GM21367 (cell line): ENCODE measurements at regions not wholly inside any gene's neighbourhood (a gene's known extent, or its start where the extent isn't known, plus 50 kb on each side); places are given as distances from the start of the nearest gene placed in this dataset.

Experiments used
- ATAC-seq: cut with Tn5 transposase; IDR thresholded peaks from one replicate; pipeline ENCODE4 v1.9.1; 2021; ENCODE audit not compliant: unreplicated experiment

DNA sequence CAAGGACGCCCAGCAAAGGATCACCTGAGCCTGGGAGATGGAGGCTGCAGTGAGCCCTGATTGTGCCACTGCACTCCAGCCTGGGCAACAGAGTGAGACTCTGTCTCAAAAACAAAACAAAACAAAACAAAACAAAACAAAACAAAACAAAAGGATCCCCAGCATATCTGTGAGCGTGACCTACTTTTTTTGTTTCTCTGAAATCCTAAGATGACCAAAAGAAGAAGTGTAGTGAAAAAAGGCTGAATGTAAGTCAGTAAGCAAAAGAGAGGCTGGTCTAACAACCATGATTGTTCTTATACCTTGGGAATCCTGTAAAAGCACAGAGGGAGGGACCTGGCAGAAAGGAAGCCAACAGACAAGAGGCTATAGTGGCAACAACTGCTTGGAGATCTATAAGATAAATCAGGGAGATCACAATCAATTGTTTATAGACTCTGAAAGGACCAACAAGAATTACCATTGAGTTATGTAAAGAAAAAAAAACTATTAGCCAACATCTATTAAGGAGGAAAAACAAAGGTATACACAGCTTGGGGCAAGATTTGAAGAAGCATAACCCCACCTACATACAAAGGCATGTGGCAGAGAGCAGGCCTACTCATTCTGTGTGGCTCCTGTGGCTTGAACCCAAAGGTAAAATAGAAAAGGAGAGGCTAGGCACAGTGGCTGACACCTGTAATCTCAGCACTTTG lies 255.2 kb upstream of the KLF14 start:
- ATAC-seq: no peak

DNA sequence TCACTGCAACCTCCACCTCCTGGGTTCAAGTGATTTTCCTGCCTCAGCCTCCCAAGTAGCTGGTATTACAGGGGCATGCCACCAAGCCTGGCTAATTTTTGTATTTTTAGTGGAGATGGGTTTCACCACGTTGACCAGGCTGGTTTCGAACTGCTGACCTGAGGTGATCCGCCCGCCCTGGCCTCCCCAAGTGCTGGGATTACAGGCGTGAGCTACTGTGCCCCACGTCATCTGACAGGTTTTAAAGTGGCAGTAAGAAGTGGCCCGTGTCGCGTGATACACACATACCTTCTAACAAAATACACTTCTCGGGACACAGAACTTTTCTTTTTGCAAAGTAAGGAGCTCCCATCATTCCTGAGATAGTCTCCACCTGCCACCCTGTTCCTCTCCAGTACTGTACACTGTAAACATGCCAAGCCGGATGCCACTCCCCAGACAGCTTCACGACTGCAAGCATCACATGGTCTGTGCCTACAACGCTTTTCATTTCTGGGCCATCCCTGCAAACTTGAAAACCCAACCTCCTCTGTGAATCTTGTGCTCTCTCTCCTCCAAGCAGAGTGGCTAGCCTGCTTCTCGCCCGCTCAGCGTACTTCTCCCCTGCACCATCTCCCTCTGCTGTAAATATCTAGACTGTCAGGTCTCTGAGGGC lies 256.3 kb upstream of the KLF14 start:
- no peak for ATAC-seq

DNA sequence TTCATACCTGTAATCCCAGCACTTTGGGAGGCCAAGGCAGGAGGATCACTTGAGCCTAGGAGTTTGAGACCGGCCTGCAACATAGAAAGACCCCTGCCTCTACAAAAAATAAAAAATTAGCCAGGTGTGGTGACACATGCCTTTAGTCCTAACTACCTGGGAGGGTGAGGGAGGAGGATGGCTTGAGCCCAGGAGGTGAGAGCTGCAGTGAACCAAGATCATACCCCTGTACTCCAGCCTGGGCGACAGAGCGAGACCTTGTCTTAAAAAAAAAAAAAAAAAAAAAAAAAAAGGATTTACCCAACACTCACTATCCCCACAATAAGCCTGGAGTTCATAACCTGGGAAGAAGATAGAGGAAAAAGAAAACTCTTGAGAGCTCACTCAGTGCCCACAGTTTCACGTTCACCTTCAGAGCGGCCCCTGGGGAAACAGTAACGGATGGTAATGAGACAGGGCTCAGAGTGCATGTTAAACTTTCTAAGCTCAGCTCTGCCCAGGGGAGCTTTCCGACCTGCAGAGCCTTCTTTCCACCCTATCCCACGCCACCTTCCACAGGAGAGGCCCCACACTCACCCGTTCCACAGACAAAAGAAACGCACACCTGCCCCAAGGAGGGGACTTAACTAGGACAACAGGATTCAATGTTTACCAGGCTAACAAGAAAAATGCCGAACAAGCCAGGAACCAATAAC lies 259.8 kb upstream of the KLF14 start:
- no peak for ATAC-seq

GRCh38 chr7:130994378-130995115 lies 260.5 kb upstream of the KLF14 start:
- ATAC-seq: no peak

DNA sequence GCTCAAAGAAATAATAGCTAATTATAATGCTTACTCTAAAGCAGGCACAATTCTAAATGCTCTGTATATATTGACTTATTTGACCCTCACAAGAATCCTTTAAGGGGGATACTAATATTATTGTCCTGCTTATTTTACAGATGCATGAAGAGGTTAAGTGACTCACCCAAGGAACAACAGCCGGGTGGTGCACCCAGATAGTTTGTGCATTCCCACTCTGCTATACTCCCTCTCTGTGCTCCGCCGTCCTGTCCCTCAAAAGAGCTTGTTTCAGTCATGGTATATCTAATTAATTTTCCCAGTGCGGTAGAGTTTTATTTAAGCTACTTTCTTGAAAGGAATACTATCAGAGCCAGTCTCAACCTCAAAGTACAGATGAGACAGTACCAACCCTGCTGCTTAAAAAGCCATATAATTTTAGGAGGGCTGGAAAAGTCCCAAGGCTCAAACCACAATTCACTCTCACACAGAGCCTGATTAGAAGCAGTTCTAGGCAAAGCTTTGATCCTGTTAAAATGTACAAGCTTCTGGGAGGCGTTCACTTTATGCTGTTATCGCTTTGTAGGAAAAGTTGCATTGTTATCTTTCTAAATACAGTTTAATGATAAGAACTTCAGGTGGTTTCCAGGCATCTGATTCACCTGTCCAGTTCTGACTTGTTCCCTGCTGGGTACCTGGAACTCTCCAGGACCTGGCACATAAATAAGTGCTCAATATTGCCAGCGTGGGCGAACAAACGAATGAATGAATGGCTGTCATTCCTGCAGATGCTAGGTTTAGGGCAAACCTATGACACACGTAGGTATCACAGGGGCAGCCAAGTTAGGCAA lies 261.5 kb upstream of the KLF14 start:
- ATAC-seq: no peak

DNA sequence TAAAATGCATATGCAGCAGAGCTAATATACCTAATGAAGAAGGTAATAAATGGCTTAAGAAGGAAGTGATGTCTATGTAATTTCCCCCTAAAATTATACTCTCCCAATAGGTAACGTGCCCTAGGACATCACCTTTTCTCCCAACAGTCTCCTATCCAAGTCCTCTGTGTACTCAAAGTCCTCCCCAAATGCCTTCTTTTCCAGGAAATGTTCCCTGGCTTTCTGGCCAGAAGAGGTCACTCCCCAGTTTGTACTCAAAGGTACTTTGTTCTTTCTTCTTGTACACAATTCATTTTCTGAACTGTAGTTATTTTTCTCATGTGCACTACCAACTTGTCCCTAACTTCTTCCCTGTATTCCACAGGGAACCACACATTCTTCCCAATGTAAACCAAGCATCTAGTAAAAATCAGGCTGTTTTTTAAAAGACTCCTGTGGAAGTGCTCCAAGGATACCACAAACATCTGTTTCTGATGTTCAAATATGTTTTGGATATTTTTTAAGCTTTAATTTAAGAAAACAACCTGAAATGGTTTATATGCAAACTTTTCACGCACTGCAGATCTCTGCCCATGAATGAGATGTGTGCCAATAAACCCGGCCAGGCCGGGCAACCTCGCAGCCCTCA lies 262.3 kb upstream of the KLF14 start:
- ATAC-seq: no peak

DNA sequence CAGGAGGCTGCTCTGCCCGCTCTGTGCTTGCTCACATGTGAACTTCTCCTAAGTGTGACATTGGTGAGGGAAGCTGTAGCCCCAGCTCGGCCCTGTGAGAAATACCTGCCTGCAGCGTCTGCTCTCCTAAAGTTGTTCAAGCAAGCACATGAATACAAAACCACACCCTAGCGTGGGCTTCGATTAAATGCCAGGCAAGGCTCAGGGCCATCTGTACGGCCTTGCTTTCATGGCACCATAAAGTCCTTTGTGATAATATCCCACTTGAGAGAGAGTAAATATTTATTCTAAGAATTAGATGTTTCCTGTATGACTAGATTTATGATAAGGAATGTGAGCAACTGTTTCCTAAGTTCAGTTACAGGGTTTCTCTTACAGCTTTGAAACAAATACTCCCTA lies 262.8 kb upstream of the KLF14 start:
- ATAC-seq: no peak

- ATAC-seq: no peak
Observed at GRCh38 chr7:130998993-130999602, 265.1 kb upstream of the KLF14 start.

DNA sequence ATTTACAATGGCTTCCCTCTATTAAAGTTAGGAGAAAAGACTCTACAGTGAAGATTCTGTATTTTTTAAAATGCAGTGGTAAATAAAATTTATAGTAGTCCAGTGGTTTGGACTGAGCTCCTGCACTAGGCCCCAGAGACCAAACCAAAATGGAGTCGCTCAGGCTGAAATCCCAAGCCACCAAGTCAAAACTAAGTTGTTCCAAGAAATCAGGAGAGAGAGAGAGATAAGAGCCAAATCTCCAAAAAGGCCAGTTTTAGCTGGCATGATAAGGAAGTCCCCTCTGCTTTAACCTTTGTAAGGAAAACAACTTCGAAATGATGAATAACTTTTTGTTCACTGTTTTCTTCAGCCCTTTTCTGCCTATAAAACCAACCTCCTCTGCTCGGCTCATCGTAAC lies 265.9 kb upstream of the KLF14 start:
- no peak for ATAC-seq

GRCh38 chr7:131000389-131000788 lies 266.4 kb upstream of the KLF14 start:
- ATAC-seq: no peak

- no peak for ATAC-seq
Observed at GRCh38 chr7:131000873-131001272, 266.9 kb upstream of the KLF14 start.

DNA sequence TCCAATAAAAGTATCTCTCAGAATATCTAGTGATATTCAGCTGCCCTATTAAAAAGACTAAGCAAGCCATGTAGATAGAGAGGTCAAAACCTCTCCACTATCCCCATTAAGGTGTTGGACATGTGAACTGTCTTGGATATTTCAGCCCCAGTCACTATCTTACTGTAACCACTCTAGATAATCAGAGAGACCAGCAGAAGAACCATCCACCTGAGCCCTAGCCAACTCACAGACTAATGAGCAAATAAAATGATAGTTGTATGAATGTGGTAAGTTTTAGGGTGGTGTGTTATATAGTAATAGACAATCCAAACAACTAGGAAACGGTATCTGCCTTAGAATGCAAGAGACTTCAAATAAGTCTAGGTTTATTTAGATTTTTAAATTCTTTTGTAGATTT lies 268.6 kb upstream of the KLF14 start:
- ATAC-seq: no peak

DNA sequence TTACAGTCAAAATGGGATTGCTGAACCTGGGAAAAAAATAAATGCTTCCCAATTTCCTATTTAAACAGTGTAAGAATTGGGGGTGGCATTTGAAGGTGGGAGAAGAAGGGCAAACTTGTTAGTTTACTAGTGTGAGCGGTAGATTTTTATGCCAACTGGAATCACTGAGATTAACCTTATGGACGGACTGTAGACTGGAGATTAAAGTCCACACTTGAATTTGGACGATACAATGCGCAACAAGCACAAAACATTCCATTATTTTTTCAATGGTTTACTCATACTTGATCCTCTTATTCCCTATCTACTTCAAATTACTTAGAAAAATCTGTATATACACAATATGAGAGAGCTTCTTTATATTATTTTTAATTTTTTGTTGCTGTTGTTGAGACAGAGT lies 269.6 kb upstream of the KLF14 start:
- ATAC-seq: no peak

- ATAC-seq: no peak
Observed at GRCh38 chr7:131004371-131004770, 270.4 kb upstream of the KLF14 start.

DNA sequence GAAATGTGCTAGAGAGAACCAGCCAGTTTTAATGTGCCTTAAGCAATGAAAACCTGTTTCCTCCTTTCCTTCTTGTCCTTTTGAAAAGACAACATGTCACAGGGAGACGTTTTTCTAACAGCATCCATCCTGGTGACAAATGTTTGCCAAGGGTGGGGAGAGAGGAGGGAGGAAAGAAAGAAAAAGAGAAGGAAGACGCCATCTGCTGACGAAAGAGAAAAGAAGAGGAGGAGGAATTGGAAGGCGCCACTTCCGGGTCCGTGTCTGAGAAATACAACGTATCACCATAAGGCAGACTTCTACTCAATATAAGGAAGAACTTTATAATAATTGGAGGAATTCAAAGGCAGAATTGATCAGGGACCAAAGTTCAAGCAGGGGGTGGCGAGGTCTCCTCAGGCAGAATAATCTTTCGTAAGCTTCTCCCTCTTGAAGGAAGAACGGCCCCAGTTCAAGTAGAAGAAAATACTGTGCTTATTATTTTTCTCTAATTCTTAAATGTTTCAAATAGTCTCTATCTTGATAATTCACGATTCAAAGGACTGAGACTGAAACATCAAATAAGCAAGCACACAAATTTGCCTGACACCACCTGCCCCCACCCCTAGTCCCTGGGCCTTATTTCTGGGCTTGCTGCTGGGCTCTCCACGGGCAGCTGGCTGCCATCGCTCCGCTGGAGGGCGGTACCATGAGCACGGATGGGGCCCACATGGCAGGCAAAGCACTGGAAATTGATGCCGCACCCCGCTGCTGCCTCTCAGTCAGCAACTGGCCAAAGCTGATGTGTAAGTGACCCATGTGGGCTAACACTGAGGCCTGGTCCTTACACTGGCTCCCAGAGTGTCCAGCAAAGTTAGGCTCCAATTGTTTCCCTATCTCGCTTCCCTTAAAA lies 273.7 kb upstream of the KLF14 start:
- ATAC-seq: no peak

DNA sequence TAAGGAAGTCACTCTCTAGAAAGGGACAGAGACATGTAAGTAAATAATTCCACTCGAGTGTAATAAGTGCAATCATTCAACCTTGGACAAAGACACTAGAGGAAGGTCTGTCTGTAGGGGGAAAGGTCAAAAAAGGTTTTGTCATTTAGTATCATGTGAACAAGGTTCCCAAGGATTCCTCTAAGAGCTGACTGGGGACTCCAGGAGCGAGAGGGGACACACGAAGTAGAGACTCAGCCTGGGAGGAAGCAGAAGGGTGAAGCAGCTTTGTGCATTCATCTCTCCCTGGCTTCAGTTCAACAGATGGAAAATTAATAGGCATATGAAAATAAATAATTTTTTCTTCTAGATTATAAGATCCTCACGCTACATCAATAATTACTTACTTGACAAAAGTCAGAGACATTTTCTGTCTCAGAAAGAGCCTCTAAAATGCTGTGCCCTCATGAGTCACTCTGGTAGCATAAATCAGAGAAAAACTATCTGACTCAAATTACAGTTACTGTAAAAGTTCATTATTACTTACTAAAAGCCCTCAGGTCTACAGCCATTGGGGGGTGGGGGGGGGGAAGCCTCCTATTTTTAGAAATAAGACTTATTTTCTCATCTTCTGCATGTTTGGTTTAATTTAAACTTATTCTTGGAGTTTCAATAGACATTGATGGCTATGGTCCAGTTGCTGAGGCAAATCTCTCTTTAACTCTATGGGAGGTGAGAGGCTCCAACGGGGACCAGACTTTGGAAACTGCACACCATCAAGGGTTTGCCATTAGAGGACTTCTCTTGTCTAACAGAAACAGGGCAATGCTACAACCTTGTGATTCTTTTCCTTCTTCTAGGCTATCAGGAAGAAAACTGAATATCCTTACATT lies 275.1 kb upstream of the KLF14 start:
- no peak for ATAC-seq

- no peak for ATAC-seq
Observed at GRCh38 chr7:131010029-131010716, 276.2 kb upstream of the KLF14 start.
